GM13976 (cell line): ENCODE measurements at regions not wholly inside any gene's neighbourhood (a gene's known extent, or its start where the extent isn't known, plus 50 kb on each side); places are given as distances from the start of the nearest gene placed in this dataset.

ENCODE experiments used
- DNase-seq: peaks from one replicate; pipeline ENCODE4 v3.0.0; 2012; ENCODE audit warnings: low spot score
- in situ Hi-C: fragments of 300-500 bp; cut with MboI; formaldehyde crosslinking; loops from one replicate; pipeline ENCODE4 v1.12.0; 2022; ENCODE audit warnings: low sequenced_read_pairs, mixed read lengths, inconsistent platforms; ENCODE audit not compliant: unreplicated experiment
- TF ChIP-seq, protein P1 (sequence below): IDR thresholded peaks from 2 replicates; pipeline ENCODE4 v1.5.1; 2012; ENCODE audit warnings: borderline replicate concordance, mild to moderate bottlenecking; ENCODE audit not compliant: insufficient read depth; ENCODE audit errors: extremely low read depth, missing control alignments, control extremely low read depth

DNA sequence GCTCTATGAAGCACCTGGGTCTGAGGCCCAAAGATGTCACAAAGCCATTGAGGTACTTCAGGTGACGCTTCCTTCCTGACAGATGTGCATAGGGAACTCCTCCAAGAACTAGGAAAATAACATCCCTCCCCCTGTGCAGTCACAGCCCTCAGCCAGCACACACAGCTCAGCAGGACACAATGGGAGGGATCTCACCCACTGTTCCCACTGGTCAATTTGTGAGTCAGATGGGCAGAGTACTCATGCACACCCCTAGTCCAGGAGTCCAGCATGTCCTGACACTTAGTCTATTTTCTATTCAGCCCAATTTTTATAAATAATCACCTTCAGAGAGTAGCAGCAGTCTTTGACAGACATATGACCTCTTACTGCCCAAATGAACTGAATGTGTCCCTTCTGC lies 60.7 kb upstream of the PFKP start:
- in situ Hi-C loops = no loop called here
- DNase-seq = no peak
- TF ChIP-seq, protein P1, sequence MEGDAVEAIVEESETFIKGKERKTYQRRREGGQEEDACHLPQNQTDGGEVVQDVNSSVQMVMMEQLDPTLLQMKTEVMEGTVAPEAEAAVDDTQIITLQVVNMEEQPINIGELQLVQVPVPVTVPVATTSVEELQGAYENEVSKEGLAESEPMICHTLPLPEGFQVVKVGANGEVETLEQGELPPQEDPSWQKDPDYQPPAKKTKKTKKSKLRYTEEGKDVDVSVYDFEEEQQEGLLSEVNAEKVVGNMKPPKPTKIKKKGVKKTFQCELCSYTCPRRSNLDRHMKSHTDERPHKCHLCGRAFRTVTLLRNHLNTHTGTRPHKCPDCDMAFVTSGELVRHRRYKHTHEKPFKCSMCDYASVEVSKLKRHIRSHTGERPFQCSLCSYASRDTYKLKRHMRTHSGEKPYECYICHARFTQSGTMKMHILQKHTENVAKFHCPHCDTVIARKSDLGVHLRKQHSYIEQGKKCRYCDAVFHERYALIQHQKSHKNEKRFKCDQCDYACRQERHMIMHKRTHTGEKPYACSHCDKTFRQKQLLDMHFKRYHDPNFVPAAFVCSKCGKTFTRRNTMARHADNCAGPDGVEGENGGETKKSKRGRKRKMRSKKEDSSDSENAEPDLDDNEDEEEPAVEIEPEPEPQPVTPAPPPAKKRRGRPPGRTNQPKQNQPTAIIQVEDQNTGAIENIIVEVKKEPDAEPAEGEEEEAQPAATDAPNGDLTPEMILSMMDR = no peak

DNA sequence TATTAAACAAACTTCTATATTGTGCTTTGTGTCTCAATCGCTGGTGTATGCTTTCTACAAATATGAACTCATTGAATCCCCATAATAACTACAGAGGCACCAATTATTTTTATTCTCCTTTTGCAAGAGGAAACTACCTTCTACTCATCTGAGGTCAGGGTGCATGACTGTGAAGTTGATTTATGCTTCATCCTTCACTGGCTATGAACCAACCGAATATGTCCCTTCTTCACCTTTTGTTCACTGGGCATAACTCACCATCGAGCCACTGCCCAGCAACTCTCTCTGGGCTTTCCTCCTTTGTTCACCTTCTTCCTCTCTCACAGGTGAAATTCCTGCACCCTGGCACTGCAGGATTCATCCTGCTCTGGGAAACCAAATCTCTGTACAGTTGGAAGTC lies 61.3 kb upstream of the PFKP start:
- in situ Hi-C loops = no loop called here
- no peak for DNase-seq
- TF ChIP-seq, protein P1 = no peak

DNA sequence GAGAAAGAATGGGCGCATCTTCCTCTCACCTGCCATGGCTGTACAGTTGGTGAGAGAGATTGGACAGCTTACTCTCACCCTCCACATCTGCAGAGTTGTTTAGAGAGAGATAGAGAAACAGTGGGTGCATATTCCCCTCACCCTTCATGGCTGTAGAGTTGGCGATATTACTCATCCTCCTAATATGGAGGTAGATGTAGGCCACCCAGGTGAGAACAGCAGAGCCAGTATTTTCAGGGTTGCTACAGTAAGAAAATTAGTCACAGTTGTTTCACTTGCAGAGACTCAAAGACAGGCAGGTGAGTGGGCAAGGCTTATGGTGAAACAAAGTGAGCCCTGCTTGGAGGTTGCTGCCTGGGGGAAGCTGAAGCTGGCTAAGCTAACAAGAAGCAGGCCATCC lies 65.0 kb upstream of the PFKP start:
- no peak for DNase-seq
- in situ Hi-C loops = no loop called here
- TF ChIP-seq, protein P1 = no peak

DNA sequence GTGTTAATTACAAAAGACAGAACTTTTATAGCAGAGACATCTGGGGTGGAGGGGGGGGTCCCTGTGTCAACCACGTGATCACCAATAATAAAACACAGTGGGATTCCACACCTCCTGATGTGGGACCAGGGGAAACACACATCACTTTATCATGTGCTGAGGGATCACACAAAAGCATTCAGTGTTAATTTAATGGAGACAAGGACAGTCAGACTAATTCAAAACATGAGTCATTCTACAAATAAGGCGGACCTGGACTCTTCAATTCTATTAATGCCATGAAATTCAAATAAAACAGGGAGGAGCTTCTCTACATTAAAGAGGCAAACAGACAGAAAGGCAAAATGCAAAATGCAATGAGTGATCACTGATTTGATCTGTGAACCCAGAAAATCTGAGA lies 67.3 kb upstream of the PFKP start:
- no peak for DNase-seq
- in situ Hi-C loops = no loop called here
- TF ChIP-seq, protein P1 = no peak

DNA sequence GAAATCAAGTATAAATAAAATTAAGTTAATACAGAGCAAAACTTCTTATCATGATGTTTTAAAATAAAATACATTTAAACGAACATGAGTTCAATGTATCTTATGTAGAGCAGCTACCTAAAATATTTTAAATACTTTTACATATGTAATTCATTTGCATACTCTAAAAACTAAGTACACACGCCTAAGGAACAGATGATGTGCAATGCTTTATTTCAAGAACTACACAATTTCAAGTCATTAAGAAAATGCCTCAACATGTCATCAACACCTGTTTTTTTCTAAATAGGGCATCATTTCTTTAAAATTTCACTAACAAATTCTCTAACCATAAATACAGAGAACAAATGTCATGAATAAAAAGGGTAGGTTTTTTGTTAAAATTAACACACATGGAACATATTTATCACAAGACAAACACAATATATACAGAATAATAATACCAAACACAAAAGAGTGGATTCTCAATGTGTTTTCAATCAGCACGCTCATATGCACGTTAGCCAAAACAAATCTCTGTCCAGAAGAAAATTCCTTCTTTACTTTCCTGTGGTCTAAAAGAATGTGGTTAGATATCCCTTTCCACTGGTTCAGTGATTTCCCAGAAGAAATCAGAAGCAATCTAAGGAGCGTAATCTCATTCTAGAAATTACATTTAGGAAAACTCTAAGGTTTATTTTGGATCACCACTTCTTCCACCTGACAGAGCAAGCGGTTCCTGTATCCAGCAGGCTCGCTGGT lies 73.0 kb upstream of the PFKP start:
- TF ChIP-seq, protein P1 = no peak
- DNase-seq = no peak
- in situ Hi-C loops = no loop called here

DNA sequence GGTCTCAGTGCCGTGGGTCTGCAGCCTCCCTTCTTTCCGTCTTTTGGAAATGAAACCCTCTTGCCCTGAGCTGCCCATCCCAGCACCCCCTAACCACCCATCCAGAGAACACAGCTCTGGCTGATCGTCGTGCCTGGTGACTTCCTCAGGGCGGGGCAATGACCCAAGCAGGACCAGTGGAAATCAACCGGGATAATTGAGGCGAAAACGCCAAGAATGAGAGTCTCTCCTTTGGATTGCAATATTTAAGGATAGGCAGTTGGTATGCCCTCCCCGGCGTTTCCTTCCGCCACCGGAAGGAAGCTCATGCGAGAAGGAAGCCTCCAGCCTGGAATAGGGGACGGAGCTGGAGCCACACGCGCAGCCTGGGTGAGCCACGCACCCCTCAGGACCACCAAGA lies 73.7 kb upstream of the PFKP start:
- in situ Hi-C loops = no loop called here
- TF ChIP-seq, protein P1 = no peak
- DNase-seq = no peak
